Peyer's patch (tissue), 4 donors: ENCODE measurements at regions not wholly inside any gene's neighbourhood (a gene's known extent, or its start where the extent isn't known, plus 50 kb on each side); places are given as distances from the start of the nearest gene placed in this dataset.

Source experiments
- CTCF ChIP-seq, 6 experiments: fragments of 450-650 bp in 4 of 6; fragments of 200-600 bp in 2 of 6; sonication (generic) in 1 of 6; IDR thresholded peaks; one replicate each; pipeline ENCODE4 v1.5.1; 2017 to 2019; ENCODE audit warnings: antibody characterized with exemption in 6 of 6, mild to moderate bottlenecking in 3 of 6, moderate library complexity in 1 of 6
- POLR2A ChIP-seq, 2 donors: fragments of 450-650 bp; IDR thresholded peaks; one replicate each; pipeline ENCODE4 v1.5.1; 2017; ENCODE audit warnings: antibody characterized with exemption in 2 of 2, mild to moderate bottlenecking in 2 of 2, moderate library complexity in 2 of 2

- TF ChIP-seq POLR2A (IDR thresholded peaks at IDR 0.05), result no peak
- no peak for TF ChIP-seq CTCF (IDR thresholded peaks at IDR 0.05)
These were observed 615.0 kb downstream of the ANKRD7 start for GRCh38 chr7:118839515-118839914.
